Trophoblast cell (in vitro differentiated cells and primary cell): ENCODE measurements at regions not wholly inside any gene's neighbourhood (a gene's known extent, or its start where the extent isn't known, plus 50 kb on each side); places are given as distances from the start of the nearest gene placed in this dataset.
"Not testable (repeated sequence)": the region's sequence is repeated elsewhere in the genome, so short reads cannot be mapped to it uniquely, and the experiment has no call there.

ENCODE experiments used
- DNase-seq, 2 donors: peaks; one replicate each; pipeline ENCODE4 v3.0.0-alpha.2; 2016
- H2AFZ ChIP-seq: 2 replicates; pipeline ENCODE4 v1.6.1; 2013; ENCODE audit warnings: low read length, moderate library complexity, mild to moderate bottlenecking; ENCODE audit not compliant: insufficient read depth, poor library complexity
- H2AK5ac ChIP-seq: 2 replicates; pipeline ENCODE4 v1.6.1; 2013; ENCODE audit warnings: mild to moderate bottlenecking, low read length
- H2BK120ac ChIP-seq: 2 replicates; pipeline ENCODE4 v1.6.1; 2013; ENCODE audit warnings: low read length, mild to moderate bottlenecking, moderate library complexity; ENCODE audit not compliant: insufficient read depth, poor library complexity
- H2BK12ac ChIP-seq: 2 replicates; pipeline ENCODE4 v1.6.1; 2013; ENCODE audit warnings: mild to moderate bottlenecking, low read length, moderate library complexity
- H2BK5ac ChIP-seq: 2 replicates; pipeline ENCODE4 v1.6.1; 2013; ENCODE audit warnings: low read length, low read depth, moderate library complexity, mild to moderate bottlenecking; ENCODE audit not compliant: poor library complexity
- H3K14ac ChIP-seq: 2 replicates; pipeline ENCODE4 v1.6.1; 2013; ENCODE audit warnings: mild to moderate bottlenecking, low read length
- H3K18ac ChIP-seq: 2 replicates; pipeline ENCODE4 v1.6.1; 2013; ENCODE audit warnings: mild to moderate bottlenecking, low read length
- H3K23ac ChIP-seq: 2 replicates; pipeline ENCODE4 v1.6.1; 2013; ENCODE audit warnings: low read length
- H3K27ac ChIP-seq: 2 replicates; pipeline ENCODE4 v1.5.1; 2013; ENCODE audit warnings: low read depth, mild to moderate bottlenecking, inconsistent platforms, low read length, moderate library complexity
- H3K27me3 ChIP-seq: 2 replicates; pipeline ENCODE4 v1.6.1; 2013; ENCODE audit warnings: inconsistent platforms, mild to moderate bottlenecking, low read length, moderate library complexity; ENCODE audit not compliant: insufficient read depth
- H3K36me3 ChIP-seq, 2 experiments: 1 replicate in 1 of 2; 2 replicates in 1 of 2; pipeline ENCODE4 v1.6.1; 2013; ENCODE audit warnings: low read length in 2 of 2, mild to moderate bottlenecking in 2 of 2, moderate library complexity in 1 of 2; ENCODE audit not compliant: insufficient read depth in 2 of 2, control insufficient read depth in 1 of 2
- H3K4ac ChIP-seq: 2 replicates; pipeline ENCODE4 v1.6.1; 2013; ENCODE audit warnings: low read depth, mild to moderate bottlenecking, low read length, moderate library complexity
- H3K4me1 ChIP-seq, 2 experiments: 1 replicate in 1 of 2; 2 replicates in 1 of 2; pipeline ENCODE4 v1.6.1; 2013; ENCODE audit warnings: low read length in 2 of 2, mild to moderate bottlenecking in 2 of 2, moderate library complexity in 1 of 2; ENCODE audit not compliant: insufficient read depth in 2 of 2, control insufficient read depth in 1 of 2
- H3K4me2 ChIP-seq: 2 replicates; pipeline ENCODE4 v1.6.1; 2013; ENCODE audit warnings: inconsistent platforms, mild to moderate bottlenecking, low read length, moderate library complexity
- H3K4me3 ChIP-seq: 2 replicates; pipeline ENCODE4 v1.5.1; 2013; ENCODE audit warnings: mild to moderate bottlenecking, low read depth, low read length, inconsistent platforms
- H3K79me1 ChIP-seq: one replicate; pipeline ENCODE4 v1.6.1; 2013; ENCODE audit warnings: low read length
- H3K79me2 ChIP-seq: 2 replicates; pipeline ENCODE4 v1.6.1; 2013; ENCODE audit warnings: low read length, mild to moderate bottlenecking; ENCODE audit not compliant: control insufficient read depth, insufficient read depth, poor library complexity
- H3K9ac ChIP-seq: 2 replicates; pipeline ENCODE4 v1.6.1; 2013; ENCODE audit warnings: mild to moderate bottlenecking, low read length
- H3K9me3 ChIP-seq: 2 replicates; pipeline ENCODE4 v1.6.1; 2013; ENCODE audit warnings: low read depth, mild to moderate bottlenecking, control low read depth, inconsistent platforms, low read length; ENCODE audit not compliant: insufficient read depth
- H4K12ac ChIP-seq: 2 replicates; pipeline ENCODE4 v1.6.1; 2013; ENCODE audit warnings: low read depth, mild to moderate bottlenecking, low read length, moderate library complexity
- H4K8ac ChIP-seq: 2 replicates; pipeline ENCODE4 v1.6.1; 2013; ENCODE audit warnings: low read depth, mild to moderate bottlenecking, low read length, moderate library complexity
- H4K91ac ChIP-seq: one replicate; pipeline ENCODE4 v1.6.1; 2013; ENCODE audit warnings: low read depth, mild to moderate bottlenecking, low read length, moderate library complexity
- WGBS: extraction: QIAGEN DNeasy Blood & Tissue Kit; methylation state at CpG from one replicate; pipeline ENCODE4 v1.1.7; 2013; ENCODE audit warnings: missing lambda C conversion rate; ENCODE audit not compliant: insufficient read length, insufficient coverage; ENCODE audit errors: extremely low coverage; 5-methylcytosine and 5-hydroxymethylcytosine counted together

GRCh38 chr21:35380304-35380703, 331.2 kb upstream of the RUNX1 start:
- DNase-seq, H2BK120ac ChIP-seq, H3K27me3 ChIP-seq, H2AK5ac ChIP-seq, H3K18ac ChIP-seq, H3K36me3 ChIP-seq, H3K4me1 ChIP-seq, H3K4ac ChIP-seq, H3K9me3 ChIP-seq, H3K4me3 ChIP-seq, H2BK5ac ChIP-seq, H3K79me1 ChIP-seq, H4K12ac ChIP-seq, H4K8ac ChIP-seq, H2AFZ ChIP-seq, H3K14ac ChIP-seq, H3K79me2 ChIP-seq, H4K91ac ChIP-seq, H3K27ac ChIP-seq, H3K9ac ChIP-seq, H2BK12ac ChIP-seq, H3K4me2 ChIP-seq, H3K23ac ChIP-seq: not testable (repeated sequence)
- no CpG with 5 or more reads among the region's 3 CpGs for WGBS

- H3K27ac ChIP-seq, result no peak overlapping the region
- H3K36me3 ChIP-seq, result no peaks in the 10 kb centered on the region
- H3K18ac ChIP-seq, result no peak overlapping the region
- no peaks in the 10 kb centered on the region for H3K79me2 ChIP-seq
- H3K9ac ChIP-seq, result no peak overlapping the region
- no CpG with 5 or more reads among the region's 1 CpG for WGBS
- no peaks in the 10 kb centered on the region for H3K27me3 ChIP-seq
- DNase-seq, result no peak
- H3K4me1 ChIP-seq, result peaks cover 2 to 4% of the 10 kb centered on the region in 2 experiments
- H4K12ac ChIP-seq, result no peak overlapping the region
- no peak overlapping the region for H4K8ac ChIP-seq
- no peak overlapping the region for H3K14ac ChIP-seq
- H2BK120ac ChIP-seq, result no peak overlapping the region
- no peak overlapping the region for H2AK5ac ChIP-seq
- no peak overlapping the region for H2BK12ac ChIP-seq
- no peak overlapping the region for H3K23ac ChIP-seq
- no peak overlapping the region for H3K4ac ChIP-seq
- H2AFZ ChIP-seq, result no peak overlapping the region
- H3K4me2 ChIP-seq, result no peak overlapping the region
- no peaks in the 10 kb centered on the region for H3K9me3 ChIP-seq
- no peak overlapping the region for H4K91ac ChIP-seq
- H3K79me1 ChIP-seq, result no peaks in the 10 kb centered on the region
- H2BK5ac ChIP-seq, result no peak overlapping the region
- H3K4me3 ChIP-seq, result no peak overlapping the region
Observed at GRCh38 chr21:35378881-35379280, 329.8 kb upstream of the RUNX1 start.

- Histone ChIP-seq H2BK120ac (peak overlapping the region; percentile 29), H3K18ac (no peak overlapping the region), H4K91ac (no peak overlapping the region), H4K8ac (no peak overlapping the region), H3K36me3 (no peaks in the 10 kb centered on the region), H3K27ac (no peak overlapping the region), H3K4me1 (peaks cover 4 to 5% of the 10 kb centered on the region in 2 experiments), H3K4me2 (no peak overlapping the region), H2BK5ac (no peak overlapping the region), H3K27me3 (no peaks in the 10 kb centered on the region), H3K9ac (no peak overlapping the region), H3K4ac (no peak overlapping the region), H2BK12ac (no peak overlapping the region), H4K12ac (no peak overlapping the region), H2AK5ac (no peak overlapping the region), H3K14ac (no peak overlapping the region), H3K9me3 (no peaks in the 10 kb centered on the region), H3K4me3 (no peak overlapping the region), H3K79me2 (no peaks in the 10 kb centered on the region), H3K23ac (no peak overlapping the region), H2AFZ (no peak overlapping the region), H3K79me1 (no peaks in the 10 kb centered on the region)
- peak in 1 of 2 donors; percentile 45 for DNase-seq
- WGBS, result no CpG with 5 or more reads among the region's 7 CpGs
Observed at GRCh38 chr21:35377505-35378090, 328.5 kb upstream of the RUNX1 start.

- H3K14ac ChIP-seq, result no peak overlapping the region
- no peak overlapping the region for H2BK5ac ChIP-seq
- no CpG with 5 or more reads among the region's 7 CpGs for whole genome bisulfite sequencing
- H3K79me1 ChIP-seq, result no peaks in the 10 kb centered on the region
- H3K27me3 ChIP-seq, result no peaks in the 10 kb centered on the region
- H2BK12ac ChIP-seq, result no peak overlapping the region
- no peak overlapping the region for H3K23ac ChIP-seq
- peaks cover 4 to 5% of the 10 kb centered on the region in 2 experiments for H3K4me1 ChIP-seq
- DNase-seq, result peak in 1 of 2 donors; percentile 26
- H2AFZ ChIP-seq, result no peak overlapping the region
- no peak overlapping the region for H3K4me3 ChIP-seq
- H3K36me3 ChIP-seq, result no peaks in the 10 kb centered on the region
- no peaks in the 10 kb centered on the region for H3K79me2 ChIP-seq
- H2BK120ac ChIP-seq, result no peak overlapping the region
- H4K8ac ChIP-seq, result no peak overlapping the region
- H3K27ac ChIP-seq, result no peak overlapping the region
- H2AK5ac ChIP-seq, result no peak overlapping the region
- H3K9ac ChIP-seq, result no peak overlapping the region
- H3K4ac ChIP-seq, result no peak overlapping the region
- no peak overlapping the region for H3K4me2 ChIP-seq
- no peak overlapping the region for H3K18ac ChIP-seq
- H3K9me3 ChIP-seq, result no peaks in the 10 kb centered on the region
- no peak overlapping the region for H4K12ac ChIP-seq
- no peak overlapping the region for H4K91ac ChIP-seq
Observed at GRCh38 chr21:35376406-35377135, 327.5 kb upstream of the RUNX1 start.
